Panc1 (cell line): ENCODE measurements at regions not wholly inside any gene's neighbourhood (a gene's known extent, or its start where the extent isn't known, plus 50 kb on each side); places are given as distances from the start of the nearest gene placed in this dataset.

ENCODE experiments used
- POLR2AphosphoS5 ChIP-seq: IDR thresholded peaks from 2 replicates; pipeline ENCODE4 v1.6.1; 2012; ENCODE audit warnings: mild to moderate bottlenecking, low read depth, low read length, moderate library complexity
- TF ChIP-seq, protein P1 (sequence below): fragments of 450-650 bp; IDR thresholded peaks from 2 replicates; pipeline ENCODE4 v1.5.1; 2017; ENCODE audit warnings: mild to moderate bottlenecking
- TF ChIP-seq, protein P2 (sequence below), 2 experiments: IDR thresholded peaks; 2 replicates each; pipeline ENCODE4 v1.6.1; 2011 to 2012; ENCODE audit warnings: low read depth in 2 of 2, control low read depth in 1 of 2, low read length in 1 of 2, mild to moderate bottlenecking in 1 of 2, moderate library complexity in 1 of 2; ENCODE audit not compliant: insufficient read depth in 1 of 2

DNA sequence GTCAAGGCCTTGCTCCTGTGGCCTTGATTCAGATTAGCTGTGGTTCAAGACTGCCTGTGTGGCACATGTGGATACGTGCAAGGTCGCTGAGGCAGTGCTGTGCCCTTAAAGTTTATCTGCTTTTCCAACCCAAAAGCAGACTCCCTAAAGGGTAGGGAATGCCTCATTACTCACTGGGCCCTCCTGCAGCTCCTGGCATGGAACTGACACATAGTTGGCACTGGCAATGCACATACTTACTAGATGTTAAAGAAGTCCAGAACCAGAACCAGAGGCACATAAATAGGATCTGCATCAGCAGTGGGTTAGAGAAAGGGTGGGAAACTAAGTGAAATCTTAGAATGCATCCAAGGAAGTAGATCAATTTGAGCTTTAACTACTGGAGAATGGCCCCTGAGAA lies 90.6 kb upstream of the MLN start:
- no peak for TF ChIP-seq POLR2AphosphoS5
- TF ChIP-seq, protein P1, sequence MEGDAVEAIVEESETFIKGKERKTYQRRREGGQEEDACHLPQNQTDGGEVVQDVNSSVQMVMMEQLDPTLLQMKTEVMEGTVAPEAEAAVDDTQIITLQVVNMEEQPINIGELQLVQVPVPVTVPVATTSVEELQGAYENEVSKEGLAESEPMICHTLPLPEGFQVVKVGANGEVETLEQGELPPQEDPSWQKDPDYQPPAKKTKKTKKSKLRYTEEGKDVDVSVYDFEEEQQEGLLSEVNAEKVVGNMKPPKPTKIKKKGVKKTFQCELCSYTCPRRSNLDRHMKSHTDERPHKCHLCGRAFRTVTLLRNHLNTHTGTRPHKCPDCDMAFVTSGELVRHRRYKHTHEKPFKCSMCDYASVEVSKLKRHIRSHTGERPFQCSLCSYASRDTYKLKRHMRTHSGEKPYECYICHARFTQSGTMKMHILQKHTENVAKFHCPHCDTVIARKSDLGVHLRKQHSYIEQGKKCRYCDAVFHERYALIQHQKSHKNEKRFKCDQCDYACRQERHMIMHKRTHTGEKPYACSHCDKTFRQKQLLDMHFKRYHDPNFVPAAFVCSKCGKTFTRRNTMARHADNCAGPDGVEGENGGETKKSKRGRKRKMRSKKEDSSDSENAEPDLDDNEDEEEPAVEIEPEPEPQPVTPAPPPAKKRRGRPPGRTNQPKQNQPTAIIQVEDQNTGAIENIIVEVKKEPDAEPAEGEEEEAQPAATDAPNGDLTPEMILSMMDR: no peak
- TF ChIP-seq, protein P2, sequence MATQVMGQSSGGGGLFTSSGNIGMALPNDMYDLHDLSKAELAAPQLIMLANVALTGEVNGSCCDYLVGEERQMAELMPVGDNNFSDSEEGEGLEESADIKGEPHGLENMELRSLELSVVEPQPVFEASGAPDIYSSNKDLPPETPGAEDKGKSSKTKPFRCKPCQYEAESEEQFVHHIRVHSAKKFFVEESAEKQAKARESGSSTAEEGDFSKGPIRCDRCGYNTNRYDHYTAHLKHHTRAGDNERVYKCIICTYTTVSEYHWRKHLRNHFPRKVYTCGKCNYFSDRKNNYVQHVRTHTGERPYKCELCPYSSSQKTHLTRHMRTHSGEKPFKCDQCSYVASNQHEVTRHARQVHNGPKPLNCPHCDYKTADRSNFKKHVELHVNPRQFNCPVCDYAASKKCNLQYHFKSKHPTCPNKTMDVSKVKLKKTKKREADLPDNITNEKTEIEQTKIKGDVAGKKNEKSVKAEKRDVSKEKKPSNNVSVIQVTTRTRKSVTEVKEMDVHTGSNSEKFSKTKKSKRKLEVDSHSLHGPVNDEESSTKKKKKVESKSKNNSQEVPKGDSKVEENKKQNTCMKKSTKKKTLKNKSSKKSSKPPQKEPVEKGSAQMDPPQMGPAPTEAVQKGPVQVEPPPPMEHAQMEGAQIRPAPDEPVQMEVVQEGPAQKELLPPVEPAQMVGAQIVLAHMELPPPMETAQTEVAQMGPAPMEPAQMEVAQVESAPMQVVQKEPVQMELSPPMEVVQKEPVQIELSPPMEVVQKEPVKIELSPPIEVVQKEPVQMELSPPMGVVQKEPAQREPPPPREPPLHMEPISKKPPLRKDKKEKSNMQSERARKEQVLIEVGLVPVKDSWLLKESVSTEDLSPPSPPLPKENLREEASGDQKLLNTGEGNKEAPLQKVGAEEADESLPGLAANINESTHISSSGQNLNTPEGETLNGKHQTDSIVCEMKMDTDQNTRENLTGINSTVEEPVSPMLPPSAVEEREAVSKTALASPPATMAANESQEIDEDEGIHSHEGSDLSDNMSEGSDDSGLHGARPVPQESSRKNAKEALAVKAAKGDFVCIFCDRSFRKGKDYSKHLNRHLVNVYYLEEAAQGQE (IDR thresholded peaks at IDR 0.05; ENCODE audit: insufficient read depth in 1 of 2, low read depth in 2 of 2, low read length in 1 of 2): no peak
